Right cardiac atrium (tissue), 5 donors: ENCODE measurements at regions not wholly inside any gene's neighbourhood (a gene's known extent, or its start where the extent isn't known, plus 50 kb on each side); places are given as distances from the start of the nearest gene placed in this dataset.
"Not testable (repeated sequence)": the region's sequence is repeated elsewhere in the genome, so short reads cannot be mapped to it uniquely, and the experiment has no call there.

Source experiments
- ATAC-seq, 2 donors: fragments of 200-7000 bp; cut with Tn5 transposase; one replicate each; pipeline versions ENCODE4 v1.8.0 to v1.9.1; 2020; ENCODE audit warnings: moderate library complexity in 2 of 2, mild to moderate bottlenecking in 1 of 2
- DNase-seq, 3 donors: peaks; one replicate each; pipeline ENCODE4 v3.0.0-alpha.2; 2020
- H3K27ac ChIP-seq: one replicate; pipeline ENCODE4 v1.5.1; 2013; ENCODE audit warnings: mild to moderate bottlenecking, low read length, control low read depth, moderate library complexity
- H3K27me3 ChIP-seq: one replicate; pipeline ENCODE4 v1.6.1; 2013; ENCODE audit not compliant: control insufficient read depth, insufficient read depth
- H3K4me1 ChIP-seq: one replicate; pipeline ENCODE4 v1.6.1; 2013; ENCODE audit warnings: low read length; ENCODE audit not compliant: control insufficient read depth, insufficient read depth
- H3K4me3 ChIP-seq: one replicate; pipeline ENCODE4 v1.5.1; 2013; ENCODE audit warnings: low read length, control low read depth
- H3K9me3 ChIP-seq: one replicate; pipeline ENCODE4 v1.6.1; 2013; ENCODE audit warnings: low read length; ENCODE audit not compliant: control insufficient read depth
- WGBS: extraction: QIAGEN DNeasy Blood & Tissue Kit; methylation state at CpG from one replicate; pipeline ENCODE4 v1.1.7; 2013; 5-methylcytosine and 5-hydroxymethylcytosine counted together
- intact Hi-C, 4 donors: fragments of 100-400 bp; cut with DNase I; formaldehyde crosslinking; loops; one replicate each; pipeline versions ENCODE4 v1.11.0 to v1.14.0; 2022 to 2023
- donor health status: healthy with polysubstance abuse.
- donor health status: DM: no; HTN: yes; CAD: no.
- donor health status: DM: no; HTN: no; CAD: no.
- donor health status: DM: no; HTN: yes; CAD: no; lungs with severe emphysema.
- donor health status: DM: yes; HTN: yes; CAD: no.

DNA sequence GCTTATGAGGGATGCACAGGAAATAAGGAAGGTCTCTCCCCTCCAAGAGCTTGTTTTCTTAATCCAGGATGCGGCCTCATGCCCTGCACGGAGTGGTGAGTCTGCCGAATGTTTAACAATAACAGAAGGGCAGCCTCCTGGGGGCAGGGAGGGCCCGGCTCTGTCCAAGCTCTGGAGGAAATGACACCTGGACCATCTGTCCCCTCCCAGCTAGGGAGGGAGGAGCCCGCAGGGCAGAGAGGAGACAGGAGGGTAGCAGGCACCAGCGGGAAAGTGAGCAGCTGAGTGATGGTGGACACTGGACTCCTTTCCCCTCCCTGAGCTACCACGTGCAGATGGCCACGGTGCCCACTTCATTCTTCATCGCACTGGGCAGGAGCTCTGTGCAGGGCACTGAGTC is 398.2 kb upstream of the MYT1L start:
- WGBS: 70% methylated on average over 9 of the region's 9 CpGs

DNA sequence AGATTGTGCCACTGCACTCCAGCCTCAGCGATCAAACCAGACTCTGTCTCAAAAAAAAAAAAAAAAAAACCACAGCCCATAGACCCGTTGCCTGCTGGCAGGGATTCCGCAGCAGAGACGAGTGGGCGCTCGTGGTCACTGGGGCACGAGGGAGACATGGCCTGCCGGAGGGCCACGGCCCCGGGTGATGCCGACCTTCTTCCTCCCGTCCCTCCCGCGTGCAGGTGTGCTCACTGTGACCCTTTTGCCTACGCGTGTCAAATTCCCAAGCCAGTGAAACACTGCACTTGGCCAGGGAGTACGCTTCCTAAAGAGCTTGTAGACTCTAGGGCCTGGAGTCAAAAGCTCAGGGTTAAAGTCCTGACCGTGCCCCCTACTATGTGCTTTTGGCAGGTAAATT is 397.6 kb upstream of the MYT1L start:
- H3K9me3 ChIP-seq: no peaks in the 10 kb centered on the region
- no peak overlapping the region for H3K27ac ChIP-seq
- intact Hi-C loops: no loop called here
- ATAC-seq (no peak), DNase-seq (no peak)
- H3K27me3 ChIP-seq: no peaks in the 10 kb centered on the region
- WGBS: 87% methylated on average over 18 of the region's 18 CpGs
- H3K4me1 ChIP-seq: no peaks in the 10 kb centered on the region
- no peak overlapping the region for H3K4me3 ChIP-seq

More for the DNA sequence above, 398.2 kb upstream of the MYT1L start:
- H3K9me3 ChIP-seq: no peaks in the 10 kb centered on the region
- no peak overlapping the region for H3K4me3 ChIP-seq
- no peaks in the 10 kb centered on the region for H3K4me1 ChIP-seq
- ATAC-seq (no peak), DNase-seq (no peak)
- intact Hi-C loops: no loop called here
- H3K27ac ChIP-seq: no peak overlapping the region
- H3K27me3 ChIP-seq: no peaks in the 10 kb centered on the region

DNA sequence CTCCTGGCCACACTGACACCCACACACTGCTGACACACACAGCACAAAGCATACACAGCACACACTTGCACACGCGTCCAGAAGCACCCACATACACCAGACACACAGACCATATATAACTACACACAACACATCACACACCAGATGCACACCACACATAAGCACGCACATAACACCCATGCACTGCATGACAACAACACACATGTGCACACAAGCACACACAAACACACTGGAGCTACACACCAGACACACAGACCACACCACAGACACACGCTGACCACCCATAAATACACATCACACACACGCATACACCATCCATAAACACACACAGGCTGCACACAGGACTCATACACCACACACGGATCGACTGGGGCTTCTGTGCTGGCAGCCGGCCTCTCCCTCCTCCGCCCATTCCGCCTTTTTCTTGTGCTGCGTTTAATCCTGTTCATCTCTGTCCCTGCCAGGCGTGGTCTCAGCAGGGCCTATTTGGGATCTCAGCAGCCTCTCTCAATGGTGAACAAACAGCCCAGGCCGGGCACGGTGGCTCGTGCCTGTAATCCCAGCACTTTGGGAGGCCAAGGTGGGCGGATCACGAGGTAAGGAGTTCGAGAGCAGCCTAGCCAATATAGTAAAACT is 396.9 kb upstream of the MYT1L start:
- no peak for ATAC-seq
- Histone ChIP-seq H3K9me3 (no peaks in the 10 kb centered on the region), H3K4me3 (no peak overlapping the region), H3K27ac (no peak overlapping the region), H3K4me1 (no peaks in the 10 kb centered on the region), H3K27me3 (no peaks in the 10 kb centered on the region)
- intact Hi-C loops: no loop called here
- WGBS: 88% methylated on average over 18 of the region's 18 CpGs
- DNase-seq: no peak

DNA sequence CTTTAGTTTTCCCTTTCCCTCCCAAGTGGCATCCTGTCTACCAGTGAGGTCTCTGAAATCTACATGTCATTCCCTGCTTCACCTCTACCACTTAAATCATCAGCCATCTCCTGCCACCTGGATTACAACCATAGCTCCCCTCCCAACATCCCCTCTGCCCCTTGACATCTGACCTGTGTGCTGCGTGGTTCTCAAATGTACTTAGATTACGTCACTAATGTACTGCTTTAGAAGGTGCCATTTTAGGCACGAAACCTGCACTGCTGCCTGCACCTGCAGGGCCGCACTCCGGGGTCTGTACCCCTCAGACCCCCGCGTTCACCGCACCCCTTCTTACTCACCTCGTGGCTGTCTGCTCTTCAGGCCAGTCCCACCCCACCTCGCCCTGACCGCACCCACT is 395.1 kb upstream of the MYT1L start:
- DNase-seq (no peak), ATAC-seq (no peak)
- no peaks in the 10 kb centered on the region for H3K27me3 ChIP-seq
- intact Hi-C loops: no loop called here
- no peak overlapping the region for H3K4me3 ChIP-seq
- 86% methylated on average over 11 of the region's 11 CpGs for WGBS
- H3K4me1 ChIP-seq: no peaks in the 10 kb centered on the region
- no peak overlapping the region for H3K27ac ChIP-seq
- no peaks in the 10 kb centered on the region for H3K9me3 ChIP-seq

DNA sequence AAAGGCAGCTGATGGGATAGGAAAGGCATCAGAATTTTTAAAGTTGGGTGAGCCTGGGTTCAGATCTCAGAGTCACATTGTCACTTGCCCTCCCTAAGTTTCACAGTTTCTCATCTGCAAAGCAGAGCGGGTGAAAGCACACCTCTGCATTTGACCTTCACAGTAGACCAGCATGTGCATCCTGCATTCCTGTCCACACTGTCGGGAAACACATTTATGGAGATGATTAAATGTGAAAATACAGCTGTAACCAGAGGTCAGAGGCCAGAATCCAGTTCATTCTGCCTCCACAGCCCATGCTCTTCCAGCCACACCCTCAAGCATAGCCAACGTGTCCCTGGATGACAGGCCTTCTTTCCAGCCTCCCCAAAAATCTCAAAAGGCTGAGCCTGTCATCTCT is 392.0 kb upstream of the MYT1L start:
- Histone ChIP-seq H3K27me3 (no peaks in the 10 kb centered on the region), H3K4me3 (no peak overlapping the region), H3K27ac (no peak overlapping the region), H3K9me3 (no peaks in the 10 kb centered on the region), H3K4me1 (no peaks in the 10 kb centered on the region)
- DNase-seq (no peak), ATAC-seq (no peak)
- WGBS: 52% methylated on average over 3 of the region's 3 CpGs
- intact Hi-C loops: no loop called here

DNA sequence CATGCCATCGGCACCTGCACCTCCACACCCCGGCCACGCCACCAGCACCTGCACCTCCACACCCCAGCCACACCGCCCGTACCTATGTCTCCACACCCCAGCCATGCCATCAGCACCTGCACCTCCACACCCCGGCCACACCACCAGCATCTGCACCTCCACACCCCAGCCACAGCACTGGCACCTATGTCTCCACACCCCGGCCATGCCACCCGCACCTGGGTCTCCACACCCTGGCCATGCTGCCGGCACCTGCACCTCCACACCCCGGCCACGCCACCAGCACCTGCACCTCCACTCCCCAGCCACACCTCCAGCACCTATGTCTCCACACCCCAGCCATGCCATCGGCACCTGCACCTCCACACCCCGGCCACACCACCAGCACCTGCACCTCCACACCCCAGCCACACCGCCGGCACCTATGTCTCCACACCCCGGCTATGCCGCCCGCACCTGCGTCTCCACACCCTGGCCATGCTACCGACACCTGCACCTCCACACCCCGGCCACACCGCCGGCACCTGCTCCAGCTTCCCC is 390.3 kb upstream of the MYT1L start:
- H3K27me3 ChIP-seq: no peaks in the 10 kb centered on the region
- intact Hi-C loops: no loop called here
- no peak for ATAC-seq
- H3K9me3 ChIP-seq: no peaks in the 10 kb centered on the region
- no peaks in the 10 kb centered on the region for H3K4me1 ChIP-seq
- WGBS: 90% methylated on average over 23 of the region's 23 CpGs
- H3K27ac ChIP-seq: no peak overlapping the region
- H3K4me3 ChIP-seq: no peak overlapping the region
- no peak for DNase-seq

DNA sequence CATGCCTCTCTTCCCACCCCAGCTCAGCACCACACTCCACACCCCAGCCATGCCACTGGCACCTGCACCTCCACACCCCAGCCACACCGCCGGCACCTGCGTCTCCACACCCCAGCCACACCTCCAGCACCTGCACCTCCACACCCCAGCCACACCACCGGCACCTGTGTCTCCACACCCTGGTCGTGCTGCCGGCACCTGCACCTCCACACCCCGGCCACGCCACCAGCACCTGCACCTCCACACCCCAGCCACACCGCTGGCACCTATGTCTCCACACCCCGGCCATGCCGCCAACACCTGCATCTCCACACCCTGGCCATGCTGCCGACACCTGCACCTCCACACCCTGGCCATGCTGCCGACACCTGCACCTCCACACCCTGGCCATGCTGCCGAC is 389.7 kb upstream of the MYT1L start:
- H3K9me3 ChIP-seq, H3K4me1 ChIP-seq, H3K27me3 ChIP-seq, H3K4me3 ChIP-seq, intact Hi-C loops, DNase-seq, H3K27ac ChIP-seq, ATAC-seq: not testable (repeated sequence)
- 82% methylated on average over 14 of the region's 14 CpGs for WGBS

DNA sequence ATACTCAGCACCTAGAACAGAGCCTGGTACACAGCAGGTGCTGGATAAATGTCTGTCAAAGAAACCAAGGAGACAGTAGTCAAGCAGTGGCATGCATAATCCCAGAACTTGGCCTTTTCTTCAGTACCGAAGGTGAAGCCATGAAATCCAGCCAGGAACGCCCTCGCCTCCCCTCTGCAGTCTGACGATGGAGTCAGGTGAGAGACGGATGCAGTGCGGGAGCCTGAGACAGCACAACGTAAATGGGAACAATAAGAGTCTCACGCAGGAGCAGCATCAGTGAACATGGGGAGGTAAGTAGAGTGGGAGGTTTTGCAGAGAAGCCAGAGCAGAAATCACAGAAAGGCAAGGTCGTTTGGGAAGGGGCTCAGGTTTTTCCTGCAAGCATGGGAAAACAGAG is 389.3 kb upstream of the MYT1L start:
- Histone ChIP-seq H3K9me3 (no peaks in the 10 kb centered on the region), H3K27me3 (no peaks in the 10 kb centered on the region), H3K27ac (no peak overlapping the region), H3K4me1 (no peaks in the 10 kb centered on the region), H3K4me3 (no peak overlapping the region)
- DNase-seq (no peak), ATAC-seq (no peak)
- WGBS: 81% methylated on average over 9 of the region's 9 CpGs
- intact Hi-C loops: no loop called here

DNA sequence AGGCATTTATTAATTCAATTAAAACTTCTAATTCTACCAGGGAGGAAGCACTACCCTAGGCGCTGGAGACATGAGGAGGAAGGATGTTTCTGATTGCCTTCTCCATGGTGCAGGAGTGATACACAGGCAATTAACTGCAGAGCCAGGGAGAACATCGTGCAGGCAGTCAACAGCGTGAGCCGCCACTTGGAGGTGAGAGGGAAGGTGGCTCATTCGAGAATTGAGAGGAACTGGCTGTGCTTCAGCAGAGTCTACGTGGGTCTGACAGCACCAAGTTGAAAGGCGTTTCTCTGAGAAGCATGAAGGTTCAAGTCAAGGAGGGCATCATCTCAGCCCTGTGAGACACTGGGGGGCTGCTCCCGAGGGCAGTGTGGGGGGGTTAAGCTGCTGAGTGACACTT is 388.7 kb upstream of the MYT1L start:
- Histone ChIP-seq H3K9me3 (no peaks in the 10 kb centered on the region), H3K4me3 (no peak overlapping the region), H3K4me1 (no peaks in the 10 kb centered on the region), H3K27me3 (no peaks in the 10 kb centered on the region), H3K27ac (no peak overlapping the region)
- DNase-seq (no peak), ATAC-seq (no peak)
- intact Hi-C loops: no loop called here
- WGBS: 78% methylated on average over 8 of the region's 8 CpGs

DNA sequence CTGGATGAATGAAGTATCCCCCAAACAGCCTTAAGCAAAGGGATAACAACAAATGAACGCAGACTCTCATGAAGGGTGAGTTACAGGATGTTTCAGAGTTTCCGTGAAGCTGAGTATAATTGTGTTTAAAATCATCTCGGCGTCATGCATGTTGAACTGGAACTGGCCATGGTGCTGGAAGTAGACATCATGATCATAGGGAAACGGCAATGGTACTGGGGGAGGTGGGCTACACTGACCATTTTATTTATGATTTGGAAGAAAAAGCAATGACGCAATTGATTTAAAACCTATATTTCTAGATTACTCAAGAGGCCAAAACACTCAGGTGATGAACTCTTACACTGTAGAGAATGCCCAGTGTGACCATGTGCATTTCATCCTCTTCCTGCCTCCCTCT is 387.9 kb upstream of the MYT1L start:
- no peaks in the 10 kb centered on the region for H3K27me3 ChIP-seq
- H3K4me3 ChIP-seq: no peak overlapping the region
- WGBS: 40% methylated on average over 6 of the region's 6 CpGs
- H3K4me1 ChIP-seq: no peaks in the 10 kb centered on the region
- H3K27ac ChIP-seq: no peak overlapping the region
- intact Hi-C loops: no loop called here
- DNase-seq (no peak), ATAC-seq (no peak)
- H3K9me3 ChIP-seq: no peaks in the 10 kb centered on the region

DNA sequence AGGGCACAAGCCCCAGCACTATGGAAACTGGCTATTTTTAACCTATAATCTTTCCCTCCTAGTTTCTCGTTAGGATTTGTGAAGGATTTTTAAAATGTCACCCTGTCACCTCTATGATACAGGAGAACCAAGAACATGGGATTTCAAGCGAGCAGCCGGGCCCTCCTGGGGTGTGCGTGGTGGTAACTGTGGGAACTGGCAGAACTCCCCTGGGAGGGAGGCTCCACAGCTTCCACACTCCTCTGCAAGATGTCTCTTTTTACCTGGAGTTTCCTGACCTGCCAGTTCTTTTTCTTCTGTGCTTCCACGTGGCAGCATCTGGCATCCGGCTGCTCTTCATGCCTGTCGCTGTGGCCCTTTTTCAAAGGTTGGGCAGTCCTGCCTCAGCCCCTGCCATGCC is 386.3 kb upstream of the MYT1L start:
- Histone ChIP-seq H3K4me3 (no peak overlapping the region), H3K4me1 (no peaks in the 10 kb centered on the region), H3K27ac (no peak overlapping the region), H3K9me3 (no peaks in the 10 kb centered on the region), H3K27me3 (no peaks in the 10 kb centered on the region)
- DNase-seq (no peak), ATAC-seq (no peak)
- intact Hi-C loops: no loop called here
- 69% methylated on average over 7 of the region's 7 CpGs for WGBS

DNA sequence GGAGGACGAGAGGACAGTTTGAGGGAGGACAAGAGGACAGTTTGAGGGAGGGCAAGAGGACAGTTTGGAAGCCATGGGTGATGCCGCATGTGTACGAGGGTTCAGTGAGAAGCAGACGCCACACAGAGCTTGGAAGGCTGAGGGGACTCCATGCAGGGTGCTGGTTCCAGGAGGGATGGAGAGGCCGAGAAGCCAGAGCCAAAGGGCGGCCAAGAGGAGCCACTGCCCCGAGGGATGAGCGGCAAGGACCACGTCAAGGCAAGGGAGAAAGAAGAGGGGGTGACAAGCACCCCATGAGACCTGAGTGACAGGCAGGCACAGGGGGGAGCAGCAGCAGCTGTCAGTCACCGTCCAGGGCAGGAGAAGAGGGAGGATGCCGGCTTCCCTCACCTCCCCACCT is 385.7 kb upstream of the MYT1L start:
- H3K9me3 ChIP-seq: no peaks in the 10 kb centered on the region
- no peak overlapping the region for H3K4me3 ChIP-seq
- 78% methylated on average over 11 of the region's 11 CpGs for WGBS
- H3K27me3 ChIP-seq: no peaks in the 10 kb centered on the region
- no peak for ATAC-seq
- no peak overlapping the region for H3K27ac ChIP-seq
- intact Hi-C loops: no loop called here
- DNase-seq: no peak
- H3K4me1 ChIP-seq: no peaks in the 10 kb centered on the region
